ENCODE measurements at regions not wholly inside any gene's neighbourhood (a gene's known extent, or its start where the extent isn't known, plus 50 kb on each side); places are given as distances from the start of the nearest gene placed in this dataset.

DNA sequence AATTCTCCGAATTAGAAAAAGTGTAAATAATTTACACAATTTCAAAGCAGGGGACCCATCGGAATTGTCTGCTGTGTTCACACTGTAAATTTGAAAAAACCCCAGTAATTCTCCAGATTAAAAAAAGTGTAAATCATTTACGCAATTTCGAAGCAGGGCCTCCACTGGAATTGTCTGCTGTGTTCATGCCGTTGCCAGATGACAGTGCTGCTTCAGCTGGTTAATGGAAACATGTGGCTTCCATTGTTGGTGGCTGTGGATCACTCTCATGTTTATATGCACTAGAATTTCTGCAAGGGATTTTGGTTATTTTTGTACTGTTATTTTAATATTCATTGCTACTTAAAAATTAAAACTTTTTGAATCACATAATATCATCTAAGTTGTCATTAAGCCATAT, 88.8 kb upstream of the ELMO1 start:
- no peak overlapping the region for H2AFZ ChIP-seq (ENCODE audit: low read length)
- no peaks in the 10 kb centered on the region for H3K79me2 ChIP-seq (ENCODE audit: low read length)
- H3K4me1 ChIP-seq (ENCODE audit: low read length) = no peaks in the 10 kb centered on the region
- H3K9me3 ChIP-seq (ENCODE audit: low read length) = no peaks in the 10 kb centered on the region
- H3K27ac ChIP-seq (ENCODE audit: low read length) = no peak overlapping the region
- no peaks in the 10 kb centered on the region for H3K36me3 ChIP-seq (ENCODE audit: insufficient read depth, low read length)
- H4K20me1 ChIP-seq (ENCODE audit: insufficient read depth, low read depth, low read length) = no peaks in the 10 kb centered on the region
- no peaks in the 10 kb centered on the region for H3K9me2 ChIP-seq (replicated peaks; ENCODE audit: insufficient read depth, low read length)
- H3K4me3 ChIP-seq (ENCODE audit: low read length) = no peak overlapping the region
- H3K9ac ChIP-seq (ENCODE audit: low read length) = no peak overlapping the region
- no peaks in the 10 kb centered on the region for H3K27me3 ChIP-seq (ENCODE audit: low read length)
- H3K4me2 ChIP-seq (ENCODE audit: low read depth, low read length, poor library complexity, severe bottlenecking) = no peak overlapping the region
- DNase-seq = no peak

DNA sequence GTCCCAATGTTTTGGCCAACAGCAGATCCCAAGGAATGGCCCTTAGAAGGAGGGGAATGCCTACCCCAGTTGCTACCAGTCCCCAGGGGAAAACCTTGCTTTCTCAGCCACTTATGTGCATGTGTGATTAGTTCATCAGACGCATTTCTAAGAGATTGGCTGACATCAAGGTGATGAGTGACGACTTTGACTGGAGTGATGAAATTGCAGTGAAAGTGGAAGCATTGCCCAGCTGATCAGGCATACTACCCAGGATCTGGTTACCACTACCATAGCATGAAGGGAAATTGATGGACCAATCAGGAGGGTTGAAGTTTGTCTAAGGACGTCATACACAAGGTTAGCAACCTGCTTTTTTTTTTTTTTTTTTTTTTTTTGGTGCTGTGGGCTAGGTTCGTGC, 90.3 kb upstream of the ELMO1 start:
- Histone ChIP-seq H3K4me2 (ENCODE audit: low read depth, low read length, poor library complexity, severe bottlenecking) (no peak overlapping the region), H3K4me1 (ENCODE audit: low read length) (no peaks in the 10 kb centered on the region), H3K9ac (ENCODE audit: low read length) (no peak overlapping the region), H3K27ac (ENCODE audit: low read length) (no peak overlapping the region), H3K27me3 (ENCODE audit: low read length) (no peaks in the 10 kb centered on the region), H3K36me3 (ENCODE audit: insufficient read depth, low read length) (no peaks in the 10 kb centered on the region), H3K9me2 (replicated peaks; ENCODE audit: insufficient read depth, low read length) (no peaks in the 10 kb centered on the region), H3K4me3 (ENCODE audit: low read length) (no peak overlapping the region), H4K20me1 (ENCODE audit: insufficient read depth, low read depth, low read length) (no peaks in the 10 kb centered on the region), H2AFZ (ENCODE audit: low read length) (no peak overlapping the region), H3K9me3 (ENCODE audit: low read length) (no peaks in the 10 kb centered on the region), H3K79me2 (ENCODE audit: low read length) (no peaks in the 10 kb centered on the region)
- DNase-seq = no peak

DNA sequence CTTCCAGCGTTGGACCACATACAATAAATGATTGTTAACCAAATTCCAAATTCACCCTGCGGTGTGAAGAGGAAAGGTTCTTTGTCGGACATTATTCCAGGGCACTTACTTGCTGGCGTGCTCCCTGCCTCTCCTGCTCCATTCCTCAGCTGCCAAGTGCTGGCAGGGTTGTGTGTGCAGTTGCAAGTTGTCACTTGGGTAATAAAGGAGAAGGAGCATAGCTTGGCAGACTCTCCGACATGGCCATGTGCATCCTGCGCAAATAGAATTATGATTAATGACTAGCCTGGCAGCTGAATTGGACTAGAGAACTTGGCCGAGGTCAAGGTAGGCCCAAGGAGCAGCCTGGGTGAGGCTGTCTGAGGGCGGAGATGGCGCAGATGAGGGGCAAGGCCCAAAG, 92.3 kb upstream of the ELMO1 start:
- H2AFZ ChIP-seq (ENCODE audit: low read length) = no peak overlapping the region
- H3K27me3 ChIP-seq (ENCODE audit: low read length) = no peaks in the 10 kb centered on the region
- no peaks in the 10 kb centered on the region for H3K79me2 ChIP-seq (ENCODE audit: low read length)
- no peaks in the 10 kb centered on the region for H3K36me3 ChIP-seq (ENCODE audit: insufficient read depth, low read length)
- no peaks in the 10 kb centered on the region for H3K9me2 ChIP-seq (replicated peaks; ENCODE audit: insufficient read depth, low read length)
- no peak overlapping the region for H3K4me3 ChIP-seq (ENCODE audit: low read length)
- H3K4me2 ChIP-seq (ENCODE audit: low read depth, low read length, poor library complexity, severe bottlenecking) = no peak overlapping the region
- no peaks in the 10 kb centered on the region for H3K9me3 ChIP-seq (ENCODE audit: low read length)
- no peak for DNase-seq
- no peak overlapping the region for H3K9ac ChIP-seq (ENCODE audit: low read length)
- H3K27ac ChIP-seq (ENCODE audit: low read length) = no peak overlapping the region
- H3K4me1 ChIP-seq (ENCODE audit: low read length) = no peaks in the 10 kb centered on the region
- no peaks in the 10 kb centered on the region for H4K20me1 ChIP-seq (ENCODE audit: insufficient read depth, low read depth, low read length)

DNA sequence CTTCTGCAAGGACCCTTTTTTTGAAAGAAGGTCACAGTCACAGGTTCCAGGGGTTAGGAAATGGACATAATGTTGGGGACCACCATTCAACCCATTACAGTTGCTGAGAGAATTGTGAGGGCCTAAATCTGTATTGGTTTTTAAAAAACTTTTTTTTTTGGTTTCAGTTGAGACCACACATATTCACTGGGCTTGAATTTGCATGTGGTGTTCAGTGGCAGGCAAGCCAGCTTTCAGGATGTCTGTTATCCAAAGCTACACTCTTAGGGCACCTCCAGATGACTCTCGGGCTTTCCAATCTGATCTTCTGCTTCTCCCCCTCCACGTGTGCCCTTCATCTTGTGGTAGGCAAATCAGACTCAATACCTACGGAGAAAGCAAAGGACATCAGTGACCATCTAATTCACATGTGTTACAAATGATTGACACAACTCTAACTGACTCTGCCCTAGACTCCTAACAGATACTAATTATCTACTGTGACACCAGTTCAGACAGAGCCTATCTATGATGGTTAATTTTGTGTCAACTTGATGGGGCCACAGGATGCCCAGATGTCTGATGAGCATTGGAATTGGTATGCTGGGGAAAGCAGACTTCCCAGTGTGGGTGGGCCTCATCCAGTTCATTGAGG, 93.3 kb upstream of the ELMO1 start:
- H3K4me1 ChIP-seq (ENCODE audit: low read length) = no peaks in the 10 kb centered on the region
- no peaks in the 10 kb centered on the region for H3K36me3 ChIP-seq (ENCODE audit: insufficient read depth, low read length)
- H4K20me1 ChIP-seq (ENCODE audit: insufficient read depth, low read depth, low read length) = no peaks in the 10 kb centered on the region
- no peaks in the 10 kb centered on the region for H3K27me3 ChIP-seq (ENCODE audit: low read length)
- H3K9me3 ChIP-seq (ENCODE audit: low read length) = no peaks in the 10 kb centered on the region
- no peaks in the 10 kb centered on the region for H3K9me2 ChIP-seq (replicated peaks; ENCODE audit: insufficient read depth, low read length)
- no peak for DNase-seq
- no peaks in the 10 kb centered on the region for H3K79me2 ChIP-seq (ENCODE audit: low read length)
- no peak overlapping the region for H3K27ac ChIP-seq (ENCODE audit: low read length)
- no peak overlapping the region for H3K4me3 ChIP-seq (ENCODE audit: low read length)
- H2AFZ ChIP-seq (ENCODE audit: low read length) = no peak overlapping the region
- no peak overlapping the region for H3K4me2 ChIP-seq (ENCODE audit: low read depth, low read length, poor library complexity, severe bottlenecking)
- no peak overlapping the region for H3K9ac ChIP-seq (ENCODE audit: low read length)

GRCh38 chr7:37545619-37546534, 97.2 kb upstream of the ELMO1 start:
- H3K4me1 ChIP-seq (ENCODE audit: low read length) = no peaks in the 10 kb centered on the region
- H3K4me3 ChIP-seq (ENCODE audit: low read length) = no peak overlapping the region
- no peak overlapping the region for H2AFZ ChIP-seq (ENCODE audit: low read length)
- no peaks in the 10 kb centered on the region for H3K9me2 ChIP-seq (replicated peaks; ENCODE audit: insufficient read depth, low read length)
- H3K79me2 ChIP-seq (ENCODE audit: low read length) = no peaks in the 10 kb centered on the region
- DNase-seq = no peak
- no peak overlapping the region for H3K4me2 ChIP-seq (ENCODE audit: low read depth, low read length, poor library complexity, severe bottlenecking)
- H3K9ac ChIP-seq (ENCODE audit: low read length) = no peak overlapping the region
- no peak overlapping the region for H3K27ac ChIP-seq (ENCODE audit: low read length)
- H3K9me3 ChIP-seq (ENCODE audit: low read length) = no peaks in the 10 kb centered on the region
- no peaks in the 10 kb centered on the region for H3K36me3 ChIP-seq (ENCODE audit: insufficient read depth, low read length)
- H4K20me1 ChIP-seq (ENCODE audit: insufficient read depth, low read depth, low read length) = no peaks in the 10 kb centered on the region
- H3K27me3 ChIP-seq (ENCODE audit: low read length) = no peaks in the 10 kb centered on the region

GRCh38 chr7:37546677-37547076, 98.0 kb upstream of the ELMO1 start:
- H4K20me1 ChIP-seq (ENCODE audit: insufficient read depth, low read depth, low read length) = no peaks in the 10 kb centered on the region
- no peaks in the 10 kb centered on the region for H3K36me3 ChIP-seq (ENCODE audit: insufficient read depth, low read length)
- H3K4me2 ChIP-seq (ENCODE audit: low read depth, low read length, poor library complexity, severe bottlenecking) = no peak overlapping the region
- H2AFZ ChIP-seq (ENCODE audit: low read length) = no peak overlapping the region
- H3K27me3 ChIP-seq (ENCODE audit: low read length) = no peaks in the 10 kb centered on the region
- no peak overlapping the region for H3K9ac ChIP-seq (ENCODE audit: low read length)
- no peak overlapping the region for H3K27ac ChIP-seq (ENCODE audit: low read length)
- H3K79me2 ChIP-seq (ENCODE audit: low read length) = no peaks in the 10 kb centered on the region
- no peaks in the 10 kb centered on the region for H3K9me2 ChIP-seq (replicated peaks; ENCODE audit: insufficient read depth, low read length)
- no peak overlapping the region for H3K4me3 ChIP-seq (ENCODE audit: low read length)
- DNase-seq = no peak
- no peaks in the 10 kb centered on the region for H3K4me1 ChIP-seq (ENCODE audit: low read length)
- no peaks in the 10 kb centered on the region for H3K9me3 ChIP-seq (ENCODE audit: low read length)

- Histone ChIP-seq H3K9me3 (ENCODE audit: low read length) (no peaks in the 10 kb centered on the region), H2AFZ (ENCODE audit: low read length) (no peak overlapping the region), H3K27me3 (ENCODE audit: low read length) (no peaks in the 10 kb centered on the region), H3K36me3 (ENCODE audit: insufficient read depth, low read length) (no peaks in the 10 kb centered on the region), H3K9me2 (replicated peaks; ENCODE audit: insufficient read depth, low read length) (no peaks in the 10 kb centered on the region), H3K4me1 (ENCODE audit: low read length) (no peaks in the 10 kb centered on the region), H3K4me3 (ENCODE audit: low read length) (no peak overlapping the region), H3K27ac (ENCODE audit: low read length) (no peak overlapping the region), H3K9ac (ENCODE audit: low read length) (no peak overlapping the region), H3K4me2 (ENCODE audit: low read depth, low read length, poor library complexity, severe bottlenecking) (no peak overlapping the region), H3K79me2 (ENCODE audit: low read length) (no peaks in the 10 kb centered on the region), H4K20me1 (ENCODE audit: insufficient read depth, low read depth, low read length) (no peaks in the 10 kb centered on the region)
- no peak for DNase-seq
Observed at GRCh38 chr7:37549076-37549931, 100.6 kb upstream of the ELMO1 start.

DNA sequence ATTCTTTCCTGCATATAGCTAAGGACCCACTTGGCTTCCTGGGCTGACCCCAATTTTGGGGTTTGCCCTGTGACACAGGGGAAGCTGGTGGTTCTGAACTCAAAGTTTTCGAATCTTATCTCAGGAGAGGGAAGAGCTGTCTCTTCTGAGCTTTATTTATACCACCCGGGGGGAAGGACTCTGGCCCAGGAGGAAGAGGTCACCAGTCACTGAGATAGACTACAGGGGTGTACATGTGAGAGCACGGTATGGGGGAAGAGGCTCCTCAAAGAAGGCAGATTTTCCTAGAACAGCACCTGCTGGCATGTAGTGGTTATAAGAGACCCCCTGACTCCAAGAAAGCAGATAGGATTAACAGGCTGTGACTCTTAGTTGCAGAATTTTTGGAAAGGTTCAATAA, 101.8 kb upstream of the ELMO1 start:
- Histone ChIP-seq H3K9ac (ENCODE audit: low read length) (no peak overlapping the region), H3K9me3 (ENCODE audit: low read length) (no peaks in the 10 kb centered on the region), H3K4me3 (ENCODE audit: low read length) (no peak overlapping the region), H4K20me1 (ENCODE audit: insufficient read depth, low read depth, low read length) (no peaks in the 10 kb centered on the region), H3K4me2 (ENCODE audit: low read depth, low read length, poor library complexity, severe bottlenecking) (no peak overlapping the region), H3K27me3 (ENCODE audit: low read length) (no peaks in the 10 kb centered on the region), H3K79me2 (ENCODE audit: low read length) (no peaks in the 10 kb centered on the region), H3K4me1 (ENCODE audit: low read length) (no peaks in the 10 kb centered on the region), H2AFZ (ENCODE audit: low read length) (no peak overlapping the region), H3K27ac (ENCODE audit: low read length) (no peak overlapping the region), H3K9me2 (replicated peaks; ENCODE audit: insufficient read depth, low read length) (no peaks in the 10 kb centered on the region), H3K36me3 (ENCODE audit: insufficient read depth, low read length) (no peaks in the 10 kb centered on the region)
- DNase-seq = no peak
